Fibroblast of lung (primary cell): ENCODE measurements at regions not wholly inside any gene's neighbourhood (a gene's known extent, or its start where the extent isn't known, plus 50 kb on each side); places are given as distances from the start of the nearest gene placed in this dataset.

Experiments
- DNase-seq, 2 donors: peaks; one replicate each; pipeline versions ENCODE4 v3.0.0 to v3.0.0-alpha.2; 2010; ENCODE audit warnings: low read depth in 2 of 2
- H2AFZ ChIP-seq: 2 replicates; pipeline ENCODE4 v1.5.1; 2012; ENCODE audit warnings: low read length, control low read depth, inconsistent platforms
- H3K27ac ChIP-seq: 2 replicates; pipeline ENCODE4 v1.5.1; 2011; ENCODE audit warnings: low read length, control low read depth; ENCODE audit not compliant: insufficient read depth
- H3K27me3 ChIP-seq: 2 replicates; pipeline ENCODE4 v1.5.1; 2011; ENCODE audit warnings: mild to moderate bottlenecking, low read length; ENCODE audit not compliant: control insufficient read depth, insufficient read depth
- H3K36me3 ChIP-seq: 2 replicates; pipeline ENCODE4 v1.5.1; 2011; ENCODE audit warnings: low read length; ENCODE audit not compliant: control insufficient read depth, insufficient read depth
- H3K4me1 ChIP-seq: 2 replicates; pipeline ENCODE4 v1.5.1; 2011; ENCODE audit warnings: low read length; ENCODE audit not compliant: control insufficient read depth, insufficient read depth; ENCODE audit errors: extremely low read depth
- H3K4me2 ChIP-seq: 2 replicates; pipeline ENCODE4 v1.5.1; 2011; ENCODE audit warnings: low read length, control low read depth; ENCODE audit not compliant: insufficient read depth; ENCODE audit errors: extremely low read depth
- H3K4me3 ChIP-seq, 4 experiments: fragments of 200-600 bp in 1 of 4; sonication (generic) in 1 of 4; replicated peaks in 1 of 4; 2 replicates each; pipeline ENCODE4 v1.5.1; 2011 to 2016; ENCODE audit warnings: low read length in 4 of 4, low read depth in 3 of 4, mild to moderate bottlenecking in 3 of 4, control low read depth in 2 of 4, inconsistent platforms in 1 of 4, mixed read lengths in 1 of 4; ENCODE audit not compliant: insufficient read depth in 1 of 4; ENCODE audit errors: control extremely low read depth in 1 of 4
- H3K79me2 ChIP-seq: 2 replicates; pipeline ENCODE4 v1.5.1; 2012; ENCODE audit warnings: mild to moderate bottlenecking, low read length, inconsistent platforms; ENCODE audit not compliant: control insufficient read depth, insufficient read depth
- H3K9ac ChIP-seq: 2 replicates; pipeline ENCODE4 v1.5.1; 2011; ENCODE audit warnings: mild to moderate bottlenecking, low read length, control low read depth; ENCODE audit not compliant: insufficient read depth
- H3K9me3 ChIP-seq: 2 replicates; pipeline ENCODE4 v1.5.1; 2012; ENCODE audit warnings: low read depth, low read length; ENCODE audit not compliant: control insufficient read depth, insufficient read depth
- H4K20me1 ChIP-seq: 2 replicates; pipeline ENCODE4 v1.5.1; 2011; ENCODE audit warnings: low read length; ENCODE audit not compliant: control insufficient read depth, insufficient read depth; ENCODE audit errors: extremely low read depth
- EZH2 ChIP-seq: IDR thresholded peaks from 2 replicates; pipeline ENCODE4 v1.5.1; 2012; ENCODE audit warnings: low read length, control low read depth, mild to moderate bottlenecking; ENCODE audit errors: missing control alignments
- TF ChIP-seq, protein P1 (sequence below), 2 donors: IDR thresholded peaks in 1 of 2; conservative IDR thresholded peaks in 1 of 2; 1 replicate in 1 of 2; 2 replicates in 1 of 2; pipeline ENCODE4 v1.5.1; 2011 to 2012; ENCODE audit warnings: low read length in 2 of 2, control low read depth in 1 of 2, inconsistent platforms in 1 of 2, low read depth in 1 of 2, mild to moderate bottlenecking in 1 of 2

- H3K4me3 ChIP-seq = no peak overlapping the region
- H3K9me3 ChIP-seq = no peaks in the 10 kb centered on the region
- no peaks in the 10 kb centered on the region for H4K20me1 ChIP-seq
- no peaks in the 10 kb centered on the region for H3K79me2 ChIP-seq
- H3K4me2 ChIP-seq = no peak overlapping the region
- TF ChIP-seq, protein P1, sequence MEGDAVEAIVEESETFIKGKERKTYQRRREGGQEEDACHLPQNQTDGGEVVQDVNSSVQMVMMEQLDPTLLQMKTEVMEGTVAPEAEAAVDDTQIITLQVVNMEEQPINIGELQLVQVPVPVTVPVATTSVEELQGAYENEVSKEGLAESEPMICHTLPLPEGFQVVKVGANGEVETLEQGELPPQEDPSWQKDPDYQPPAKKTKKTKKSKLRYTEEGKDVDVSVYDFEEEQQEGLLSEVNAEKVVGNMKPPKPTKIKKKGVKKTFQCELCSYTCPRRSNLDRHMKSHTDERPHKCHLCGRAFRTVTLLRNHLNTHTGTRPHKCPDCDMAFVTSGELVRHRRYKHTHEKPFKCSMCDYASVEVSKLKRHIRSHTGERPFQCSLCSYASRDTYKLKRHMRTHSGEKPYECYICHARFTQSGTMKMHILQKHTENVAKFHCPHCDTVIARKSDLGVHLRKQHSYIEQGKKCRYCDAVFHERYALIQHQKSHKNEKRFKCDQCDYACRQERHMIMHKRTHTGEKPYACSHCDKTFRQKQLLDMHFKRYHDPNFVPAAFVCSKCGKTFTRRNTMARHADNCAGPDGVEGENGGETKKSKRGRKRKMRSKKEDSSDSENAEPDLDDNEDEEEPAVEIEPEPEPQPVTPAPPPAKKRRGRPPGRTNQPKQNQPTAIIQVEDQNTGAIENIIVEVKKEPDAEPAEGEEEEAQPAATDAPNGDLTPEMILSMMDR (conservative IDR thresholded peaks at IDR 0.05 in 1 of 2, IDR thresholded peaks at IDR 0.05 in 1 of 2; ENCODE audit: low read depth in 1 of 2, low read length in 2 of 2) = no peak
- TF ChIP-seq EZH2 = no peak
- no peak overlapping the region for H3K9ac ChIP-seq
- H3K27ac ChIP-seq = no peak overlapping the region
- no peaks in the 10 kb centered on the region for H3K36me3 ChIP-seq
- no peaks in the 10 kb centered on the region for H3K27me3 ChIP-seq
- no peak for DNase-seq
- no peak overlapping the region for H2AFZ ChIP-seq
- H3K4me1 ChIP-seq = no peaks in the 10 kb centered on the region
Measured at GRCh38 chr2:176851200-176851888, 361.2 kb upstream of the HNRNPA3 start.

GRCh38 chr2:176851889-176852483 is 360.6 kb upstream of the HNRNPA3 start:
- no peak overlapping the region for H3K27ac ChIP-seq
- H2AFZ ChIP-seq = no peak overlapping the region
- no peaks in the 10 kb centered on the region for H3K27me3 ChIP-seq
- H3K4me2 ChIP-seq = no peak overlapping the region
- H3K9me3 ChIP-seq = no peaks in the 10 kb centered on the region
- H3K4me3 ChIP-seq = no peak overlapping the region
- H3K4me1 ChIP-seq = no peaks in the 10 kb centered on the region
- DNase-seq = no peak
- no peaks in the 10 kb centered on the region for H4K20me1 ChIP-seq
- TF ChIP-seq, protein P1 (conservative IDR thresholded peaks at IDR 0.05 in 1 of 2, IDR thresholded peaks at IDR 0.05 in 1 of 2; ENCODE audit: low read depth in 1 of 2, low read length in 2 of 2) = no peak
- no peak for TF ChIP-seq EZH2
- no peaks in the 10 kb centered on the region for H3K79me2 ChIP-seq
- no peaks in the 10 kb centered on the region for H3K36me3 ChIP-seq
- H3K9ac ChIP-seq = no peak overlapping the region

DNA sequence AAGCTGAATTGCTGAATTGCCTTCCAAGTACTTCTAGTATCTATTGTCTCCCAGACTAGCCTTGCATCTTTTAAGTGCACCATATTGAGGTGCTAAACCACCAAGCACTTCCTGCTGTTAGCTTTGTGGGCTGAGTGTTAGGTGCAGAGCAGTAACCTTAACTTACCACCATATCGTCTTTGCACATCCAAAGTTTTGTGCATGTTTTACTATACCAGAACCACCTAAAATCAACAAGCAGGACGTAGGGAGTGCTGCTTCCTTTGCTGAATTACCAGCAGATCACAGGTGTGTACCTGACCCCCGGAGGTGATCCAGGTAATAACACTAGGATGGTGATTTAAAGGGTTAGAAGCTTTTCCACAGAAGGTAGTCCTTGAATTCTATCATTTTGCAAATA is 359.9 kb upstream of the HNRNPA3 start:
- Histone ChIP-seq H3K27me3 (no peaks in the 10 kb centered on the region), H3K36me3 (no peaks in the 10 kb centered on the region), H3K4me2 (no peak overlapping the region), H3K9me3 (no peaks in the 10 kb centered on the region), H3K79me2 (no peaks in the 10 kb centered on the region), H2AFZ (no peak overlapping the region), H3K4me3 (no peak overlapping the region), H3K27ac (no peak overlapping the region), H3K4me1 (no peaks in the 10 kb centered on the region), H3K9ac (no peak overlapping the region), H4K20me1 (no peaks in the 10 kb centered on the region)
- no peak for DNase-seq
- TF ChIP-seq, protein P1 (conservative IDR thresholded peaks at IDR 0.05 in 1 of 2, IDR thresholded peaks at IDR 0.05 in 1 of 2; ENCODE audit: low read depth in 1 of 2, low read length in 2 of 2) = no peak
